ENCODE measurements at regions not wholly inside any gene's neighbourhood (a gene's known extent, or its start where the extent isn't known, plus 50 kb on each side); places are given as distances from the start of the nearest gene placed in this dataset.

DNA sequence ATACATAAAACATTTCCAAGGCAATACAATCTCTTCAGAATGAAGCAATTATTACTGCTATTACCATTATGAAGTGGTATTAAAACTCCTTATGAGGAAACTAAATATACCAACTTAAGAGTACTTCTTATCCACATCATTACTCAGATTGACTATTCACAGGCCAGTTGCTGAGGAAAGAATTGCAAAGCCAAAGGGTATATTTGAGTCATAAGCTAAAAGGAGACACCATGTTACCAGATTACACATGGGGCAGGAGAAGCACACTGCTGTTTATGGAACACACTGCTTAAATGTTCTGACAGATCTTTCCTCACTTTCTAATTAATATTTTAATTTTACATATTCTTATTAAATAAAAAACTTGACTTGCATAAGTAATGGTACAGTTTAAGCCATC, 1726.4 kb upstream of the NUDT12 start:
- TF ChIP-seq, protein P1, sequence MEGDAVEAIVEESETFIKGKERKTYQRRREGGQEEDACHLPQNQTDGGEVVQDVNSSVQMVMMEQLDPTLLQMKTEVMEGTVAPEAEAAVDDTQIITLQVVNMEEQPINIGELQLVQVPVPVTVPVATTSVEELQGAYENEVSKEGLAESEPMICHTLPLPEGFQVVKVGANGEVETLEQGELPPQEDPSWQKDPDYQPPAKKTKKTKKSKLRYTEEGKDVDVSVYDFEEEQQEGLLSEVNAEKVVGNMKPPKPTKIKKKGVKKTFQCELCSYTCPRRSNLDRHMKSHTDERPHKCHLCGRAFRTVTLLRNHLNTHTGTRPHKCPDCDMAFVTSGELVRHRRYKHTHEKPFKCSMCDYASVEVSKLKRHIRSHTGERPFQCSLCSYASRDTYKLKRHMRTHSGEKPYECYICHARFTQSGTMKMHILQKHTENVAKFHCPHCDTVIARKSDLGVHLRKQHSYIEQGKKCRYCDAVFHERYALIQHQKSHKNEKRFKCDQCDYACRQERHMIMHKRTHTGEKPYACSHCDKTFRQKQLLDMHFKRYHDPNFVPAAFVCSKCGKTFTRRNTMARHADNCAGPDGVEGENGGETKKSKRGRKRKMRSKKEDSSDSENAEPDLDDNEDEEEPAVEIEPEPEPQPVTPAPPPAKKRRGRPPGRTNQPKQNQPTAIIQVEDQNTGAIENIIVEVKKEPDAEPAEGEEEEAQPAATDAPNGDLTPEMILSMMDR (conservative IDR thresholded peaks at IDR 0.05) = no peak
- TF ChIP-seq ZFX (IDR thresholded peaks at IDR 0.05) = no peak
